ENCODE measurements at regions not wholly inside any gene's neighbourhood (a gene's known extent, or its start where the extent isn't known, plus 50 kb on each side); places are given as distances from the start of the nearest gene placed in this dataset.

- Histone ChIP-seq H3K36me3 (no peaks in the 10 kb centered on the region), H3K4me1 (no peaks in the 10 kb centered on the region), H3K9me3 (no peaks in the 10 kb centered on the region), H3K27ac (no peak overlapping the region), H3K4me3 (no peak overlapping the region), H3K27me3 (no peaks in the 10 kb centered on the region)
- no peak for DNase-seq (ENCODE audit: low spot score in 2 of 2)
- TF ChIP-seq CTCF (IDR thresholded peaks at IDR 0.05) = no peak
- intact Hi-C loops (cut with DNase I) = no loop called here
Observed at GRCh38 chr16:56057151-56057550, 134.1 kb upstream of the GNAO1 start.

GRCh38 chr16:56050916-56051315 lies 140.4 kb upstream of the GNAO1 start:
- TF ChIP-seq CTCF (IDR thresholded peaks at IDR 0.05) = no peak

GRCh38 chr16:56048425-56049105 lies 142.7 kb upstream of the GNAO1 start:
- no peak for DNase-seq (ENCODE audit: low spot score in 2 of 2)
- Histone ChIP-seq H3K36me3 (no peaks in the 10 kb centered on the region), H3K4me1 (no peaks in the 10 kb centered on the region), H3K4me3 (no peak overlapping the region), H3K9me3 (no peaks in the 10 kb centered on the region), H3K27ac (no peak overlapping the region), H3K27me3 (no peaks in the 10 kb centered on the region)
- no peak for TF ChIP-seq CTCF (IDR thresholded peaks at IDR 0.05)
- intact Hi-C loops (cut with DNase I) = no loop called here

More at GRCh38 chr16:56050916-56051315, 140.4 kb upstream of the GNAO1 start:
- intact Hi-C loops (cut with DNase I) = no loop called here
- Histone ChIP-seq H3K9me3 (no peaks in the 10 kb centered on the region), H3K27me3 (no peaks in the 10 kb centered on the region), H3K4me3 (no peak overlapping the region), H3K27ac (no peak overlapping the region), H3K4me1 (no peaks in the 10 kb centered on the region), H3K36me3 (no peaks in the 10 kb centered on the region)
- no peak for DNase-seq (ENCODE audit: low spot score in 2 of 2)

- Histone ChIP-seq H3K9me3 (no peaks in the 10 kb centered on the region), H3K27me3 (no peaks in the 10 kb centered on the region), H3K4me1 (no peaks in the 10 kb centered on the region), H3K27ac (no peak overlapping the region), H3K4me3 (no peak overlapping the region), H3K36me3 (no peaks in the 10 kb centered on the region)
- intact Hi-C loops (cut with DNase I) = no loop called here
- TF ChIP-seq CTCF (IDR thresholded peaks at IDR 0.05) = no peak
- no peak for DNase-seq (ENCODE audit: low spot score in 2 of 2)
Observed at GRCh38 chr16:56047307-56048234, 143.7 kb upstream of the GNAO1 start.

GRCh38 chr16:56042416-56042815 lies 148.9 kb upstream of the GNAO1 start:
- Histone ChIP-seq H3K27me3 (no peaks in the 10 kb centered on the region), H3K36me3 (no peaks in the 10 kb centered on the region), H3K27ac (no peak overlapping the region), H3K4me3 (no peak overlapping the region), H3K4me1 (no peaks in the 10 kb centered on the region), H3K9me3 (peaks cover 0 to 4% of the 10 kb centered on the region in 2 donors)
- intact Hi-C loops (cut with DNase I) = no loop called here
- no peak for TF ChIP-seq CTCF (IDR thresholded peaks at IDR 0.05)
- DNase-seq (ENCODE audit: low spot score in 2 of 2) = no peak

Measured in ascending aorta (tissue), 2 donors.